K562 (cell line): ENCODE measurements at regions not wholly inside any gene's neighbourhood (a gene's known extent, or its start where the extent isn't known, plus 50 kb on each side); places are given as distances from the start of the nearest gene placed in this dataset.

ENCODE experiments used
- ATAC-seq: fragments of 200-7000 bp; cut with Tn5 transposase; 3 replicates; pipeline ENCODE4 v1.9.1; 2020; ENCODE audit warnings: moderate library complexity
- BruUV-seq: library from RNA; stranded (reverse); fragments of 400-500 nt; replicated peaks from 2 replicates; lab custom pipeline; 2021; lab: Mats Ljungman, UMichigan
- CTCF ChIA-PET: fragments of 300-600 bp; formaldehyde crosslinking; extraction: SDS; loops from one replicate; lab custom pipeline; 2021; ENCODE audit warnings: low intra/inter-chr PET ratio; lab: Yijun Ruan, JAX
- POLR2A ChIA-PET: fragments of 300-600, 350-650 bp; sonication (Branson Sonifier 250); formaldehyde crosslinking; extraction: SDS; loops from one replicate; lab custom pipeline; 2021; ENCODE audit warnings: antibody characterized with exemption, inconsistent platforms; lab: Yijun Ruan, JAX
- DNase-seq, 4 experiments: peaks; one replicate each; pipeline versions ENCODE4 v3.0.0 to v3.0.0-alpha.2; 2011 to 2018; ENCODE audit warnings: low spot score in 3 of 4, mixed read lengths in 3 of 4; ENCODE audit errors: extremely low read depth in 1 of 4
- FAIRE-seq: peaks from 2 replicates; lab custom pipeline; 2011; peaks lifted over from hg19 to GRCh38; lab: Jason Lieb, UNC
- H2AFZ ChIP-seq: 2 replicates; pipeline ENCODE4 v1.6.0; 2011; ENCODE audit warnings: low read depth, low read length, control low read depth, inconsistent platforms
- H3K27ac ChIP-seq: fragments of 200-600 bp; 3 replicates; pipeline ENCODE4 v1.8.0; 2011; ENCODE audit warnings: low read depth, mild to moderate bottlenecking, control low read depth, inconsistent platforms, low read length, moderate library complexity, mixed read lengths; ENCODE audit errors: extremely low read depth
- H3K27me3 ChIP-seq, 2 experiments: fragments of 300-600 bp in 1 of 2; 2 replicates in 1 of 2; 3 replicates in 1 of 2; pipeline versions ENCODE4 v1.6.0 to v1.8.0; 2011; ENCODE audit warnings: inconsistent platforms in 2 of 2, low read length in 2 of 2, mild to moderate bottlenecking in 1 of 2, mixed read lengths in 1 of 2, moderate library complexity in 1 of 2; ENCODE audit not compliant: control insufficient read depth in 2 of 2, insufficient read depth in 2 of 2
- H3K36me3 ChIP-seq: fragments of 300-600 bp; 3 replicates; pipeline ENCODE4 v1.8.0; 2011; ENCODE audit warnings: mild to moderate bottlenecking, low read length, inconsistent platforms; ENCODE audit not compliant: control insufficient read depth, insufficient read depth
- H3K4me1 ChIP-seq, 2 experiments: fragments of 200-600 bp in 1 of 2; replicated peaks in 1 of 2; 2 replicates in 1 of 2; 3 replicates in 1 of 2; pipeline versions ENCODE4 v1.5.1 to v1.8.0; 2011; ENCODE audit warnings: inconsistent platforms in 2 of 2, low read length in 2 of 2, mild to moderate bottlenecking in 1 of 2, mixed read lengths in 1 of 2, moderate library complexity in 1 of 2; ENCODE audit not compliant: control insufficient read depth in 2 of 2, insufficient read depth in 2 of 2
- H3K4me2 ChIP-seq: 2 replicates; pipeline ENCODE4 v1.6.1; 2011; ENCODE audit warnings: low read length, control low read depth, inconsistent platforms, mixed read lengths; ENCODE audit not compliant: insufficient read depth
- H3K4me3 ChIP-seq: fragments of 200-600 bp; sonication (generic), shearing (Covaris generic); 2 replicates; pipeline ENCODE4 v1.5.1; 2016; ENCODE audit warnings: control low read depth, inconsistent platforms
- H3K79me2 ChIP-seq: fragments of 200-600 bp; 3 replicates; pipeline ENCODE4 v1.8.0; 2011; ENCODE audit warnings: low read length, inconsistent platforms; ENCODE audit not compliant: control insufficient read depth, insufficient read depth
- H3K9ac ChIP-seq, 2 experiments: 2 replicates each; pipeline versions ENCODE4 v1.6.0 to v1.6.1; 2011; ENCODE audit warnings: low read depth in 2 of 2, low read length in 2 of 2, control low read depth in 1 of 2, inconsistent platforms in 1 of 2, mild to moderate bottlenecking in 1 of 2, mixed read lengths in 1 of 2; ENCODE audit not compliant: insufficient read depth in 1 of 2
- H3K9me1 ChIP-seq: one replicate; pipeline ENCODE4 v1.6.0; 2011; ENCODE audit warnings: inconsistent platforms, mild to moderate bottlenecking, low read length, moderate library complexity; ENCODE audit not compliant: control insufficient read depth, insufficient read depth
- H3K9me3 ChIP-seq: replicated peaks from 2 replicates; pipeline ENCODE4 v1.5.1; 2011; ENCODE audit warnings: low read depth, low read length, inconsistent platforms; ENCODE audit not compliant: control insufficient read depth, insufficient read depth
- H4K20me1 ChIP-seq: replicated peaks from 2 replicates; pipeline ENCODE4 v1.6.1; 2011; ENCODE audit warnings: low read length, inconsistent platforms, mixed read lengths; ENCODE audit not compliant: control insufficient read depth, insufficient read depth
- ARID2 ChIP-seq: fragments of 450-650 bp; IDR thresholded peaks from 2 replicates; pipeline ENCODE4 v1.6.1; 2017; ENCODE audit warnings: antibody characterized with exemption, mild to moderate bottlenecking
- KAT8 ChIP-seq: fragments of 450-650 bp; IDR thresholded peaks from 2 replicates; pipeline ENCODE4 v1.6.1; 2016; ENCODE audit warnings: low read depth, mild to moderate bottlenecking
- KDM4B ChIP-seq, 2 experiments: fragments of 450-650 bp in 1 of 2; sonication (generic) in 1 of 2; IDR thresholded peaks; 2 replicates each; pipeline ENCODE4 v1.6.1; 2016 to 2017; ENCODE audit warnings: borderline replicate concordance in 2 of 2, antibody characterized with exemption in 1 of 2, low read depth in 1 of 2, mild to moderate bottlenecking in 1 of 2
- MAFF ChIP-seq: IDR thresholded peaks from 2 replicates; pipeline ENCODE4 v1.6.1; 2012; ENCODE audit warnings: low read length, improper control_type of control experiment
- MAFK ChIP-seq: IDR thresholded peaks from 2 replicates; pipeline ENCODE4 v1.6.1; 2011; ENCODE audit warnings: low read length, improper control_type of control experiment
- MYC ChIP-seq, 2 experiments: fragments of 250-450 bp in 1 of 2; sonication (Bioruptor Pico) in 1 of 2; IDR thresholded peaks; 2 replicates each; pipeline versions ENCODE4 v1.5.1 to v1.6.1; 2012 to 2021; ENCODE audit warnings: low read depth in 2 of 2, borderline replicate concordance in 1 of 2, improper control_type of control experiment in 1 of 2, low read length in 1 of 2, mild to moderate bottlenecking in 1 of 2, moderate library complexity in 1 of 2
- NELFE ChIP-seq: IDR thresholded peaks from 2 replicates; pipeline ENCODE4 v1.6.1; 2011; ENCODE audit warnings: mild to moderate bottlenecking; ENCODE audit not compliant: insufficient read depth, insufficient read length
- NR2C1 ChIP-seq, 2 experiments: fragments of 450-650 bp; IDR thresholded peaks; 2 replicates each; pipeline ENCODE4 v1.6.1; 2017; ENCODE audit warnings: mild to moderate bottlenecking in 2 of 2, antibody characterized with exemption in 1 of 2, inconsistent platforms in 1 of 2, missing compliant biosample characterization in 1 of 2, missing genetic modification characterization in 1 of 2
- PBX2 ChIP-seq, 2 experiments: IDR thresholded peaks in 1 of 2; conservative IDR thresholded peaks in 1 of 2; 2 replicates each; pipeline ENCODE4 v1.6.1; 2016; ENCODE audit warnings: low read depth in 2 of 2, mild to moderate bottlenecking in 1 of 2, missing compliant biosample characterization in 1 of 2, missing genetic modification characterization in 1 of 2, moderate library complexity in 1 of 2
- ZEB2 ChIP-seq: fragments of 450-650 bp; IDR thresholded peaks from 2 replicates; pipeline ENCODE4 v1.6.1; 2016
- ZNF778 ChIP-seq: fragments of 450-650 bp; formaldehyde crosslinking; IDR thresholded peaks from 2 replicates; pipeline ENCODE4 v1.4.0; 2020; ENCODE audit warnings: mild to moderate bottlenecking, moderate library complexity
- WGBS: fragments of 100-300 bp; shearing (Covaris generic); methylation state at CpG from one replicate; pipeline ENCODE4 v1.1.6; 2016; ENCODE audit warnings: low coverage, mixed read lengths; ENCODE audit not compliant: insufficient coverage; ENCODE audit errors: missing lambda C conversion rate; 5-methylcytosine and 5-hydroxymethylcytosine counted together
- in situ Hi-C: fragments of 300-500 bp; cut with MboI; formaldehyde crosslinking; loops from 4 replicates; pipeline ENCODE4 v1.15.0; 2018; ENCODE audit warnings: inconsistent platforms, mixed read lengths
- intact Hi-C: fragments of 100-400 bp; cut with micrococcal nuclease; formaldehyde crosslinking; loops from 2 replicates; pipeline ENCODE4 v1.14.2; 2022

- BruUV-seq, result no TSS peak
These were observed 58.0 kb downstream of the SYNE3 start for GRCh38 chr14:95458459-95458858.

More at GRCh38 chr14:95458459-95458858, 58.0 kb downstream of the SYNE3 start:
- Histone ChIP-seq H3K9me3 (no peaks in the 10 kb centered on the region), H3K4me2 (no peak overlapping the region), H3K9ac (no peak overlapping the region), H3K79me2 (no peaks in the 10 kb centered on the region), H4K20me1 (no peaks in the 10 kb centered on the region), H2AFZ (no peak overlapping the region), H3K27ac (no peak overlapping the region), H3K4me1 (no peaks in the 10 kb centered on the region; a peak in 1 of 5 replicates), H3K4me3 (no peak overlapping the region), H3K9me1 (no peaks in the 10 kb centered on the region), H3K27me3 (peaks cover 10 to 43% of the 10 kb centered on the region in 2 experiments; a peak in 4 of 5 replicates), H3K36me3 (no peaks in the 10 kb centered on the region)
- DNase-seq (no peak), ATAC-seq (no peak), FAIRE-seq (no peak)
- intact Hi-C loops, result no loop called here
- in situ Hi-C loops, result no loop called here
- POLR2A ChIA-PET, result interaction anchor here (0.6 to 0.7 kb wide), 2 partner anchors 11 to 492 kb away, joined by 3 to 4 read pairs; no protein-coding TSS in a partner anchor
- no peak for TF ChIP-seq MAFK
- TF ChIP-seq ZEB2, result no peak
- TF ChIP-seq KDM4B (IDR thresholded peaks at IDR 0.05; ENCODE audit: borderline replicate concordance in 2 of 2, low read depth in 1 of 2), result no peak
- TF ChIP-seq ARID2, result no peak
- TF ChIP-seq NR2C1 (IDR thresholded peaks at IDR 0.05), result no peak
- no peak for TF ChIP-seq NR2C1 (tag; IDR thresholded peaks at IDR 0.05)
- TF ChIP-seq MYC (IDR thresholded peaks at IDR 0.05; ENCODE audit: low read depth, low read length), result no peak
- TF ChIP-seq MYC (CRISPR knock-in tag; IDR thresholded peaks at IDR 0.05; ENCODE audit: borderline replicate concordance, low read depth), result no peak
- TF ChIP-seq NELFE, result no peak
- TF ChIP-seq KAT8, result no peak
- no peak for TF ChIP-seq PBX2 (CRISPR knock-in tag; IDR thresholded peaks at IDR 0.05; ENCODE audit: low read depth)
- TF ChIP-seq PBX2 (tag; conservative IDR thresholded peaks at IDR 0.05; ENCODE audit: low read depth), result no peak
- TF ChIP-seq ZNF778, result no peak
- no peak for TF ChIP-seq MAFF
- WGBS, result 3% methylated on average over 4 of the region's 4 CpGs
- CTCF ChIA-PET, result no interaction called here
